ENCODE measurements at regions not wholly inside any gene's neighbourhood (a gene's known extent, or its start where the extent isn't known, plus 50 kb on each side); places are given as distances from the start of the nearest gene placed in this dataset.

DNA sequence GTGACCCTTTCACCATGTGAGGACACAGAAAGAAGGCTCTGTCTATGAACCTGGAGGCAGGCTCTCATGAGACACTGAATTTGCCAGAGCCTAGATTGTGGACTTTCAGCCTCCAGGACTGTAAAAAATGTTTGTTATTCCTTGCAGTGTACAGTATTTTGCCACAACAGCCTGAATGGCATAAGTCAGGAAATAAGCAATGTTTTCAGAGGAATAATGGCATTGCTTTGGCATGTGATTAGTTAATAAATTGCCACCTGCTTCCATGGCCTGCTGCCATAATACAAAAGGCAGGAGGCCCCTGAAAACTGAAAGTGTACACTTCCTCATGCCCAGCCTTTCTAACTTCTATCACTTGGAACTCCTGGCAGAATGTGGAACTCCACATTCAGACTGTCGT is 408.1 kb downstream of the GADD45G start:
- H3K27me3 Mint-ChIP-seq (ENCODE audit: low read depth), result peaks cover 8% of the 10 kb centered on the region
- no peak overlapping the region for H3K4me3 Mint-ChIP-seq
- H3K9me3 Mint-ChIP-seq, result no peaks in the 10 kb centered on the region
- peaks cover 5% of the 10 kb centered on the region for H3K4me1 Mint-ChIP-seq
- H3K27ac Mint-ChIP-seq, result no peak overlapping the region
- TF ChIP-seq, protein P1, sequence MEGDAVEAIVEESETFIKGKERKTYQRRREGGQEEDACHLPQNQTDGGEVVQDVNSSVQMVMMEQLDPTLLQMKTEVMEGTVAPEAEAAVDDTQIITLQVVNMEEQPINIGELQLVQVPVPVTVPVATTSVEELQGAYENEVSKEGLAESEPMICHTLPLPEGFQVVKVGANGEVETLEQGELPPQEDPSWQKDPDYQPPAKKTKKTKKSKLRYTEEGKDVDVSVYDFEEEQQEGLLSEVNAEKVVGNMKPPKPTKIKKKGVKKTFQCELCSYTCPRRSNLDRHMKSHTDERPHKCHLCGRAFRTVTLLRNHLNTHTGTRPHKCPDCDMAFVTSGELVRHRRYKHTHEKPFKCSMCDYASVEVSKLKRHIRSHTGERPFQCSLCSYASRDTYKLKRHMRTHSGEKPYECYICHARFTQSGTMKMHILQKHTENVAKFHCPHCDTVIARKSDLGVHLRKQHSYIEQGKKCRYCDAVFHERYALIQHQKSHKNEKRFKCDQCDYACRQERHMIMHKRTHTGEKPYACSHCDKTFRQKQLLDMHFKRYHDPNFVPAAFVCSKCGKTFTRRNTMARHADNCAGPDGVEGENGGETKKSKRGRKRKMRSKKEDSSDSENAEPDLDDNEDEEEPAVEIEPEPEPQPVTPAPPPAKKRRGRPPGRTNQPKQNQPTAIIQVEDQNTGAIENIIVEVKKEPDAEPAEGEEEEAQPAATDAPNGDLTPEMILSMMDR (IDR thresholded peaks at IDR 0.05; ENCODE audit: unreplicated experiment), result no peak
- no peak for DNase-seq (ENCODE audit: low spot score in 2 of 2, unreplicated experiment in 2 of 2)
- H3K36me3 Mint-ChIP-seq, result no peaks in the 10 kb centered on the region

DNA sequence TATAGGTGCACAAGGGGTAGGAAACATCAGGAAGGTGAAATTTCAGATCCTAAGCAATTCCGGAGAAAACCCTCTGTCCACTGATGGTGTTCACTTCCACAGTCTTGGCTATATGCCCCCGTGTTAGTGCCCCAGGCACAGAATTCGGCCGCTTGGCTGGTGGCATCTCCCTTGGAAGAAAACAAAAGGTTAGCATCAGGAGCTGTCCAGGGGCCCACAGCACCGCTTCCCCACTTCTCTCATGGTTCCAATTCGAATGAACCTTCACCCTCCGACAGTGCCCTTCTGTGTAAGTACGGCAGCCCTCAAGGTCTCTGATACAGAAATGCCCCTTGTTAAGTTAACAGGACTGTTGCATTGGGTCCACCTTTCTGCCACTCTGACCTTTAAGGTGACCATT is 409.0 kb downstream of the GADD45G start:
- no peak overlapping the region for H3K27ac Mint-ChIP-seq
- no peaks in the 10 kb centered on the region for H3K4me1 Mint-ChIP-seq
- no peak overlapping the region for H3K4me3 Mint-ChIP-seq
- TF ChIP-seq, protein P1 (IDR thresholded peaks at IDR 0.05; ENCODE audit: unreplicated experiment), result no peak
- peaks cover 14% of the 10 kb centered on the region for H3K27me3 Mint-ChIP-seq (ENCODE audit: low read depth)
- no peaks in the 10 kb centered on the region for H3K9me3 Mint-ChIP-seq
- DNase-seq (ENCODE audit: low spot score in 2 of 2, unreplicated experiment in 2 of 2), result no peak
- H3K36me3 Mint-ChIP-seq, result no peaks in the 10 kb centered on the region

DNA sequence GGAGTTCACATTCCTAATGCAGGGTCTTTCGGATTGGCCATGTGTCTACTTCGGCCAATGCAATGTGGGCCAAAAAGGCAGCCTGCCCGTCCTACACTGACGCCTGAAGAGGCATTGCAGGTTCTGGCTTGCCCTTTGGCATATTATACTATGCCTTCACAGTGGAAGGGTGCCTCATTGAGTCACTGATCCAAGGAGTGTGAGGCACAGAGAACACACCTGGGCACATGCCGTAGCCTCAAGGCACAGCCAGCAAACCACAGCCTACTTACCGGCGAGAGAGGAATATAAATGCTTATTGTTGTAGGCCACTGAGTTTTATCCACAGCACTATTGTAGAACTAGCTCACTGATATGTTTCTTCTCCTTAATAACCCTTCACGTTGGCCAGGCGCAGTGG is 409.6 kb downstream of the GADD45G start:
- Mint-ChIP-seq H3K27ac (no peak overlapping the region), H3K36me3 (no peaks in the 10 kb centered on the region), H3K4me1 (no peaks in the 10 kb centered on the region), H3K27me3 (ENCODE audit: low read depth) (peaks cover 15% of the 10 kb centered on the region), H3K9me3 (no peaks in the 10 kb centered on the region), H3K4me3 (no peak overlapping the region)
- DNase-seq (ENCODE audit: low spot score in 2 of 2, unreplicated experiment in 2 of 2), result no peak
- TF ChIP-seq, protein P1 (IDR thresholded peaks at IDR 0.05; ENCODE audit: unreplicated experiment), result no peak

DNA sequence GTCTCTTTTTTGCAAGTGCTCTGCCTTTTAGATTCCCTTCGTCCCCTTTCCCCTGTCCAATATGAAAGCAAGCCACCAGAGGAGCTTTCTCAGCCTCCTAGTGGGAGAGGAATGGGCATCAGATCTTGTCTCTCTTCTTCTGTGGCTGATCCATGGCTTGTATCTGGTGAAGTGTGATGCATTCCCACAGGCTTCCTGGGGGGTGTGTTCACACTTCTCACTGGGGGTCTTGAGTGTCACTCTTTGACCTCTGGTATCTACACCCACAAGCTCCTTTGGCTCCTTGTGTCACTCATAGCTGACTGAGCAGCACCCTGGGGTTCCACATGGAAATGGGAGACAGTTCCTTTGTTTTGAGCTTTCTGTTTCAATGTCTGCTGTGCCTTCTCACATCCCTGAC is 411.5 kb downstream of the GADD45G start:
- DNase-seq (ENCODE audit: low spot score in 2 of 2, unreplicated experiment in 2 of 2), result no peak
- Mint-ChIP-seq H3K9me3 (no peaks in the 10 kb centered on the region), H3K27ac (no peak overlapping the region), H3K27me3 (ENCODE audit: low read depth) (peaks cover 17% of the 10 kb centered on the region), H3K4me1 (no peaks in the 10 kb centered on the region), H3K4me3 (no peak overlapping the region), H3K36me3 (no peaks in the 10 kb centered on the region)
- TF ChIP-seq, protein P1 (IDR thresholded peaks at IDR 0.05; ENCODE audit: unreplicated experiment), result no peak

DNA sequence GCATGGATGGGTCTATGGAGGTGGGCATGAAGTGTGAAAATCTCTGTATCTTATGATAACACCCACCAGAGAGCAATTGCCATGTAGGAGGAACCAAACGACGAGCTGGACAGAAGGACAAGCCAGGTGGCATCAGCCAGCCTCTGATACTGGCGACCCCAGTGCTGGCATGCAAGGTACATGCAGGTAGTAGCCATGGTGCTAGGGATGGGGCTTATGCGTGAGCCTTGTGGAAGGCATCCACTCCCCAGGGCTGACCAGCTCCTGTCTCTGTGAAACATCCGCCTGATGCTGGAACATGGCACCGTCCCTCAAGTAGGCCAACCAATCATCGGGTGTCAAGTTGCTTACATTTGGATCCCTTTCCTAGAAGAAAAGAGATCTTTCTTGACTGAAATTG is 412.9 kb downstream of the GADD45G start:
- TF ChIP-seq, protein P1 (IDR thresholded peaks at IDR 0.05; ENCODE audit: unreplicated experiment), result no peak
- DNase-seq (ENCODE audit: low spot score in 2 of 2, unreplicated experiment in 2 of 2), result no peak
- Mint-ChIP-seq H3K9me3 (peaks cover 2% of the 10 kb centered on the region), H3K27me3 (ENCODE audit: low read depth) (peaks cover 18% of the 10 kb centered on the region), H3K36me3 (no peaks in the 10 kb centered on the region), H3K27ac (no peak overlapping the region), H3K4me1 (no peaks in the 10 kb centered on the region), H3K4me3 (no peak overlapping the region)

DNA sequence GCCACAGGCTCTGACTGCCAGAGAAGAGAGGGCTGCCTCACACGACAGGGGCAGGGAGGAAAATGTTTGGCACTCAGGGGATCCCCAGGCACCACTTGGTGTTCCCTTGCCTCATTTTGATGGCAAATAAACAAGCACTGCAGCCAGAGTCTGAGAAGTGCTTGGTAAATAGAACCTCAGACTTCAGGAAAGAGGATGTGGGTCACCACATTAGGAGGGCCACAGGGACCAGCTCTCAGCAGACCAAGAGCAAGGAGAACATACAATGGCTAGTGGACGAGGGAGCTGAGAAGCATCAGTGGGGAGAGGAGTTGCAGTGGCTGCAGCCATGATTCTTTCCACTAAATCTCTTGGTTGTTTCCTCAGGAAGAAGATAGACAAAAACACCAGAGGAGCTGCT is 413.9 kb downstream of the GADD45G start:
- Mint-ChIP-seq H3K4me1 (no peaks in the 10 kb centered on the region), H3K36me3 (no peaks in the 10 kb centered on the region), H3K27me3 (ENCODE audit: low read depth) (peaks cover 21% of the 10 kb centered on the region), H3K27ac (no peak overlapping the region), H3K9me3 (peaks cover 4% of the 10 kb centered on the region), H3K4me3 (no peak overlapping the region)
- no peak for DNase-seq (ENCODE audit: low spot score in 2 of 2, unreplicated experiment in 2 of 2)
- TF ChIP-seq, protein P1 (IDR thresholded peaks at IDR 0.05; ENCODE audit: unreplicated experiment), result no peak

All from mesothelial cell of epicardium (in vitro differentiated cells).